GM06990 (cell line): ENCODE measurements at regions not wholly inside any gene's neighbourhood (a gene's known extent, or its start where the extent isn't known, plus 50 kb on each side); places are given as distances from the start of the nearest gene placed in this dataset.

Source experiments
- DNase-seq: peaks from one replicate; pipeline ENCODE4 v3.0.0-alpha.2; 2011; ENCODE audit not compliant: insufficient read length; ENCODE audit errors: extremely low read depth
- H3K27me3 ChIP-seq: replicated peaks from 2 replicates; pipeline ENCODE4 v1.6.0; 2011; ENCODE audit warnings: low read length; ENCODE audit not compliant: control insufficient read depth, insufficient read depth
- H3K36me3 ChIP-seq: 2 replicates; pipeline ENCODE4 v1.5.1; 2011; ENCODE audit warnings: low read length; ENCODE audit not compliant: control insufficient read depth, insufficient read depth
- H3K4me3 ChIP-seq: replicated peaks from 2 replicates; pipeline ENCODE4 v1.5.1; 2011; ENCODE audit warnings: low read depth, mild to moderate bottlenecking, control low read depth, low read length
- CTCF ChIP-seq: IDR thresholded peaks from 2 replicates; pipeline ENCODE4 v1.5.1; 2011; ENCODE audit warnings: low read length, control low read depth, mild to moderate bottlenecking, inconsistent platforms; ENCODE audit not compliant: insufficient read depth, poor library complexity, severe bottlenecking

DNA sequence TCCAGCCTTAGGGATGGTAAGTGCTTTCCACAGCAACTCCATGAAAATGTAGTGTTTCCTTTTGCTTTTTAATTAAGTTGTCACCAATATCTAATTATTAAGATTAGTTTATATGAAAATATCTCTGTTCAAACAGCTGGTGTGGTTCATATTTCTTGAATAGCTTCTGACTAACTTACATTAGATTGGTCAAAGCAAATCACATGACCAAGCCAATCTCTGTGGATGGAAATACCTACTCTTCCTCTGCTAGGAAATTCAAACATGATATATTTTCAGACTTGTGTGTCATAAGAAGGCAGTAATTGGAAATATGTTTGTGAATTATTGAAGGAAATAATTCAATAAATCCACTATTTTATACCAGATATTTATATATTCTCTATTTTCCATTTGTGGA is 54.6 kb upstream of the CADM2 start:
- no peaks in the 10 kb centered on the region for H3K27me3 ChIP-seq
- H3K4me3 ChIP-seq = no peak overlapping the region
- no peaks in the 10 kb centered on the region for H3K36me3 ChIP-seq
- no peak for TF ChIP-seq CTCF
- no peak for DNase-seq

- no peak for TF ChIP-seq CTCF
- H3K4me3 ChIP-seq = no peak overlapping the region
- no peaks in the 10 kb centered on the region for H3K27me3 ChIP-seq
- no peak for DNase-seq
- no peaks in the 10 kb centered on the region for H3K36me3 ChIP-seq
Measured at GRCh38 chr3:84904816-84905555, 53.8 kb upstream of the CADM2 start.

- H3K4me3 ChIP-seq = no peak overlapping the region
- no peak for TF ChIP-seq CTCF
- no peaks in the 10 kb centered on the region for H3K36me3 ChIP-seq
- no peaks in the 10 kb centered on the region for H3K27me3 ChIP-seq
- DNase-seq = no peak
Measured at GRCh38 chr3:84905556-84905920, 53.3 kb upstream of the CADM2 start.

DNA sequence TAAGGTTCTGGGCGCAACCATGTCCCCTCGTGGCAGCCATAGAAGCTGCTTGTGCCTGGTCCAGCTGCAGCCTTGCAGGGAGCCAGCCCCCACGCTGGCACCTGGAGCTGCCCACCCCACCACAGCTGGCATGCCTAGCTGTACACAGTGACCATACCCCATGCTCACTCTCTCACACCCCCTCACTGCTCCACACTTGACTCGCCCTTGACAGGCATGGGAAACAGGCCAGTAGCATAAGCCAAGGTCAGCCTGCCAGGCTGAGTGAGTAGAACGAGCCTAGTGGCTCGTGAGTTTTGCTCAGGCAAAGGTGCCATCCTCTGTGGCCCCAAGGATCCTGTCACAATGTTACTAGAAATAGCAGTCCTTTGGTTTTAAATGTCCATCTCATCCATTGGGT is 52.7 kb upstream of the CADM2 start:
- Histone ChIP-seq H3K27me3 (no peaks in the 10 kb centered on the region), H3K4me3 (no peak overlapping the region), H3K36me3 (no peaks in the 10 kb centered on the region)
- no peak for DNase-seq
- no peak for TF ChIP-seq CTCF
